Mesothelial cell of epicardium (in vitro differentiated cells): ENCODE measurements at regions not wholly inside any gene's neighbourhood (a gene's known extent, or its start where the extent isn't known, plus 50 kb on each side); places are given as distances from the start of the nearest gene placed in this dataset.

ENCODE experiments used
- DNase-seq, 2 experiments: peaks; one replicate each; pipeline ENCODE4 v3.0.0; 2021; ENCODE audit warnings: low spot score in 2 of 2; ENCODE audit not compliant: unreplicated experiment in 2 of 2
- H3K27ac Mint-ChIP-seq: 2 replicates; pipeline ENCODE4 v1.8.0; 2021; ENCODE audit warnings: mixed read lengths
- H3K27me3 Mint-ChIP-seq: 2 replicates; pipeline ENCODE4 v1.8.0; 2021; ENCODE audit warnings: low read depth, mixed read lengths
- H3K36me3 Mint-ChIP-seq: 2 replicates; pipeline ENCODE4 v1.8.0; 2021; ENCODE audit warnings: mixed read lengths
- H3K4me1 Mint-ChIP-seq: 2 replicates; pipeline ENCODE4 v1.8.0; 2021; ENCODE audit warnings: mixed read lengths
- H3K4me3 Mint-ChIP-seq: 2 replicates; pipeline ENCODE4 v1.8.0; 2021; ENCODE audit warnings: mild to moderate bottlenecking, moderate library complexity, mixed read lengths
- H3K9me3 Mint-ChIP-seq: 2 replicates; pipeline ENCODE4 v1.8.0; 2021; ENCODE audit warnings: mixed read lengths
- CTCF ChIP-seq: fragments of 200-600 bp; sonication (generic); IDR thresholded peaks from one replicate; pipeline ENCODE4 v1.5.0; 2021; ENCODE audit warnings: antibody characterized with exemption; ENCODE audit not compliant: unreplicated experiment

- no peak for TF ChIP-seq CTCF
- Mint-ChIP-seq H3K9me3 (no peaks in the 10 kb centered on the region), H3K36me3 (no peaks in the 10 kb centered on the region), H3K27me3 (no peaks in the 10 kb centered on the region), H3K27ac (no peak overlapping the region), H3K4me3 (no peak overlapping the region), H3K4me1 (peaks cover 33% of the 10 kb centered on the region)
- no peak for DNase-seq
These were observed 245.8 kb upstream of the NBEA start for GRCh38 chr13:34696296-34696695.

DNA sequence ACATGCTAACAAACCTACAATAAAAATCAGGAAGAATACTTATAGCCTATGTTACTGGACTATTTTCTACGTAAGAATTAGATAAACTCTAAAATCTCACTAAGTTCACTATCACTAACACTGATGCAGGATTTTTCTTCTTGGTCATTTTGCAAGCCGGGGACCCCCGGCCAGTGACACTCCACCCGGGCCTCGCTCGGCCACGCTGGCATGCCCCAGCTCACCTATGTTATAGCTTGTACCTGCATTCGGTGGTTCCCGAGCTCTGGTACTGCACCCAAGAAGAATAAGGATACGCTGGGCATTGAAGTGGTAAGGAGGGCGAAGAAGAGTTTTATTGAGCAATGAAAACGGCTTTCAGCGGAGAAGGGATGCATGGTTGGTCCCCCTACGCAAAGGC lies 245.3 kb upstream of the NBEA start:
- no peak for DNase-seq
- Mint-ChIP-seq H3K9me3 (no peaks in the 10 kb centered on the region), H3K27ac (no peak overlapping the region), H3K27me3 (no peaks in the 10 kb centered on the region), H3K4me3 (no peak overlapping the region), H3K4me1 (peaks cover 34% of the 10 kb centered on the region), H3K36me3 (no peaks in the 10 kb centered on the region)
- TF ChIP-seq CTCF: no peak

DNA sequence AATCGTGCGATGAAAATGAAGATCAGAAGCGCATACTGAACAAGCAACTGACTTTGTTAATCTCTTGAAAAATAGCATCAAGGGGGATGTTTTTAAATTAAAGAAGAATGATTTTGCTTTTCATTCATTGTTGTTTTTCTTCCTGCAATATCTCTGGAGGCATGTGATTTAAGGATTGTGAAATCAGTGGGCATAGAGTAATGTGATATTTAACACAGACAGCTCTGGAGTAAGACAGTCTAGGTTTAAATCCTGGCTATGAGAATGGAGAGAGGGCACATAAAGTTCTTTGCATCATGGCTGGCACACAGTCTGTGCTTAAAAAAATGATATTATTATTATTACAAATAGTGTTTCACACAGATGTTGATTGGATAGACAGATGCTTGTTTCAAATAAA lies 243.1 kb upstream of the NBEA start:
- no peak overlapping the region for H3K27ac Mint-ChIP-seq
- no peaks in the 10 kb centered on the region for H3K9me3 Mint-ChIP-seq
- TF ChIP-seq CTCF: no peak
- peaks cover 36% of the 10 kb centered on the region for H3K4me1 Mint-ChIP-seq
- DNase-seq: no peak
- no peak overlapping the region for H3K4me3 Mint-ChIP-seq
- no peaks in the 10 kb centered on the region for H3K36me3 Mint-ChIP-seq
- H3K27me3 Mint-ChIP-seq: no peaks in the 10 kb centered on the region

GRCh38 chr13:34700155-34700554 lies 241.9 kb upstream of the NBEA start:
- H3K36me3 Mint-ChIP-seq: no peaks in the 10 kb centered on the region
- H3K4me3 Mint-ChIP-seq: no peak overlapping the region
- no peaks in the 10 kb centered on the region for H3K27me3 Mint-ChIP-seq
- no peak overlapping the region for H3K27ac Mint-ChIP-seq
- no peaks in the 10 kb centered on the region for H3K9me3 Mint-ChIP-seq
- no peak for TF ChIP-seq CTCF
- no peak for DNase-seq
- H3K4me1 Mint-ChIP-seq: peaks cover 36% of the 10 kb centered on the region

DNA sequence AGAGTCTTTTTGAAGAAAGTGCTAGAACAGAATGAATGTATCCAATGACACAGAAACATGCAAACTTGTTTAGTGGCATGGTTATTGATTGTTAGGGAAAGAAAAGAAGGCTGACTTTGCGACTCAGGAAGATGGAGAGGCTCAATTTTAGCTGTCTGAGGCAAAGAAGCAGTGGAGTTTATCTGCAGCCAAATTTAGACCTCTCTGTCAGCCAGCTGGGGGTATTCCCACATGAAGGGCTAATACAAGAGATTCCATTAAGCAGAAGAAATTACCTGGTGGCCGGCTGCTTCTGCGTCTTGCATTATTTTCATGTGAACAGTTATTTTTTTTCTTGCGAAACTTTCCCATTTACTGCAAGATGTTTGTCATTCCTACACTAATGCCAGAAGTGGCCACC lies 240.2 kb upstream of the NBEA start:
- no peak overlapping the region for H3K4me3 Mint-ChIP-seq
- TF ChIP-seq CTCF: no peak
- H3K4me1 Mint-ChIP-seq: peaks cover 32% of the 10 kb centered on the region
- H3K36me3 Mint-ChIP-seq: no peaks in the 10 kb centered on the region
- H3K27ac Mint-ChIP-seq: no peak overlapping the region
- DNase-seq: no peak
- H3K27me3 Mint-ChIP-seq: no peaks in the 10 kb centered on the region
- no peaks in the 10 kb centered on the region for H3K9me3 Mint-ChIP-seq
